HepG2 (cell line): ENCODE measurements at regions not wholly inside any gene's neighbourhood (a gene's known extent, or its start where the extent isn't known, plus 50 kb on each side); places are given as distances from the start of the nearest gene placed in this dataset.

Experiments used
- ATAC-seq: fragments of 200-7000 bp; cut with Tn5 transposase; 3 replicates; pipeline ENCODE4 v1.9.1; 2020; ENCODE audit warnings: mild to moderate bottlenecking, moderate library complexity
- BruUV-seq: library from RNA; stranded (reverse); fragments of 400-500 nt; replicated peaks from 2 replicates; lab custom pipeline; 2021; lab: Mats Ljungman, UMichigan
- CTCF ChIA-PET: fragments of 300-600 bp; formaldehyde crosslinking; extraction: SDS; loops from one replicate; lab custom pipeline; 2021; ENCODE audit warnings: low total read pairs, inconsistent platforms, low intra/inter-chr PET ratio; lab: Yijun Ruan, JAX
- POLR2A ChIA-PET: fragments of 350-600 bp; sonication (Branson Sonifier 250); formaldehyde crosslinking; loops from one replicate; lab custom pipeline; 2020; ENCODE audit warnings: antibody characterized with exemption, inconsistent platforms; lab: Yijun Ruan, JAX
- DNase-seq: peaks from one replicate; pipeline ENCODE4 v3.0.0-alpha.2; 2015; ENCODE audit warnings: low spot score
- FAIRE-seq: peaks from 3 replicates; lab custom pipeline; 2011; peaks lifted over from hg19 to GRCh38; lab: Jason Lieb, UNC
- H2AFZ ChIP-seq: one replicate; pipeline ENCODE4 v1.6.1; 2011; ENCODE audit warnings: low read length, inconsistent platforms
- H3K27ac ChIP-seq: fragments of 300-600 bp; 3 replicates; pipeline ENCODE4 v1.8.0; 2011; ENCODE audit warnings: mixed run types, mild to moderate bottlenecking, mixed read lengths, low read length, inconsistent platforms; ENCODE audit not compliant: insufficient read depth; ENCODE audit errors: extremely low read length
- H3K27me3 ChIP-seq, 2 experiments: fragments of 200-600 bp in 1 of 2; 2 replicates in 1 of 2; 3 replicates in 1 of 2; pipeline versions ENCODE4 v1.6.0 to v1.8.0; 2011; ENCODE audit warnings: low read length in 2 of 2, mild to moderate bottlenecking in 2 of 2, moderate library complexity in 2 of 2, inconsistent platforms in 1 of 2; ENCODE audit not compliant: insufficient read depth in 2 of 2, control insufficient read depth in 1 of 2
- H3K36me3 ChIP-seq, 2 experiments: fragments of 200-600 bp in 1 of 2; replicated peaks in 1 of 2; 2 replicates in 1 of 2; 3 replicates in 1 of 2; pipeline versions ENCODE4 v1.5.1 to v1.8.0; 2011; ENCODE audit warnings: low read length in 2 of 2, inconsistent platforms in 1 of 2; ENCODE audit not compliant: insufficient read depth in 2 of 2, control insufficient read depth in 1 of 2
- H3K4me1 ChIP-seq: 2 replicates; pipeline ENCODE4 v1.5.1; 2012; ENCODE audit warnings: low read length, inconsistent platforms; ENCODE audit not compliant: insufficient read depth
- H3K4me2 ChIP-seq: 2 replicates; pipeline ENCODE4 v1.6.0; 2011; ENCODE audit warnings: low read depth, low read length, inconsistent platforms
- H3K4me3 ChIP-seq, 3 experiments: fragments of 200-600 bp in 1 of 3; sonication (generic), shearing (Covaris generic) in 1 of 3; replicated peaks in 1 of 3; 2 replicates each; pipeline ENCODE4 v1.5.1; 2011 to 2016; ENCODE audit warnings: low read length in 3 of 3, inconsistent platforms in 2 of 3, low read depth in 2 of 3, mild to moderate bottlenecking in 2 of 3, control low read depth in 1 of 3, mixed read lengths in 1 of 3; ENCODE audit not compliant: insufficient read depth in 1 of 3
- H3K79me2 ChIP-seq: one replicate; pipeline ENCODE4 v1.6.1; 2011; ENCODE audit warnings: low read length, inconsistent platforms; ENCODE audit not compliant: insufficient read depth
- H3K9ac ChIP-seq: 2 replicates; pipeline ENCODE4 v1.6.0; 2011; ENCODE audit warnings: mild to moderate bottlenecking, low read depth, low read length, inconsistent platforms; ENCODE audit not compliant: insufficient read depth
- H3K9me3 ChIP-seq: 2 replicates; pipeline ENCODE4 v1.5.1; 2012; ENCODE audit warnings: mild to moderate bottlenecking, low read length
- H4K20me1 ChIP-seq: 2 replicates; pipeline ENCODE4 v1.6.0; 2011; ENCODE audit warnings: inconsistent platforms, mild to moderate bottlenecking, low read length, moderate library complexity; ENCODE audit not compliant: insufficient read depth
- HBP1 ChIP-seq: IDR thresholded peaks from 2 replicates; pipeline ENCODE4 v1.6.1; 2016; ENCODE audit warnings: low read depth, control low read depth
- HNF4G ChIP-seq, 2 experiments: sonication (generic) in 1 of 2; formaldehyde crosslinking in 1 of 2; IDR thresholded peaks; 2 replicates each; pipeline versions ENCODE4 v1.4.0 to v1.6.1; 2011 to 2020; ENCODE audit warnings: borderline replicate concordance in 2 of 2, low read depth in 2 of 2, mild to moderate bottlenecking in 2 of 2, low read length in 1 of 2, missing genetic modification reagents in 1 of 2, moderate library complexity in 1 of 2
- MLXIP ChIP-seq: sonication (generic); formaldehyde crosslinking; IDR thresholded peaks from 2 replicates; pipeline ENCODE4 v1.9.0; 2021; ENCODE audit warnings: missing genetic modification reagents, borderline replicate concordance
- PHF5A ChIP-seq: IDR thresholded peaks from one replicate; pipeline ENCODE4 v1.6.1; 2018; ENCODE audit warnings: low read depth, missing genetic modification reagents; ENCODE audit not compliant: unreplicated experiment
- ZBTB42 ChIP-seq: sonication (generic); formaldehyde crosslinking; IDR thresholded peaks from 2 replicates; pipeline ENCODE4 v1.5.0; 2020; ENCODE audit warnings: mild to moderate bottlenecking, missing genetic modification reagents
- ZKSCAN1 ChIP-seq: fragments of 150-350 bp; IDR thresholded peaks from 2 replicates; pipeline ENCODE4 v1.6.1; 2014; ENCODE audit warnings: low read length
- ZNF543 ChIP-seq: sonication (generic); formaldehyde crosslinking; IDR thresholded peaks from 2 replicates; pipeline ENCODE4 v1.4.0; 2020; ENCODE audit warnings: mild to moderate bottlenecking, missing genetic modification reagents
- WGBS: methylation state at CpG from one replicate; pipeline ENCODE4 v1.1.6; 2017; ENCODE audit warnings: low lambda C conversion rate; 5-methylcytosine and 5-hydroxymethylcytosine counted together
- in situ Hi-C: cut with HindIII; loops from 2 replicates; pipeline ENCODE4 v1.10.0; 2017; ENCODE audit warnings: low pct_unique_long_range_greater_than_20kb; ENCODE audit not compliant: extremely low pct_ligation_motif_present
- intact Hi-C: fragments of 100-400 bp; cut with micrococcal nuclease; formaldehyde crosslinking; loops from one replicate; pipeline ENCODE4 v1.10.0; 2022; ENCODE audit not compliant: unreplicated experiment

- TF ChIP-seq ZBTB42 (CRISPR knock-in tag): no peak
- TF ChIP-seq HBP1 (CRISPR knock-in tag): no peak
- TF ChIP-seq, all 625 proteins: peak for 0
Measured at GRCh38 chr18:22344908-22345670, 72.6 kb downstream of the CTAGE1 start (continued).

GRCh38 chr18:22344445-22344844 lies 73.3 kb downstream of the CTAGE1 start:
- Histone ChIP-seq H3K4me2 (no peak overlapping the region), H3K9me3 (no peaks in the 10 kb centered on the region), H3K4me3 (no peak overlapping the region), H3K27ac (no peak overlapping the region), H3K4me1 (peaks cover 16% of the 10 kb centered on the region; the same call in 1 of the 2 replicates), H3K27me3 (peaks cover 0 to 30% of the 10 kb centered on the region in 2 experiments; a peak in 1 of 5 replicates), H4K20me1 (no peaks in the 10 kb centered on the region), H2AFZ (no peak overlapping the region)
- intact Hi-C loops (no loop called here), in situ Hi-C loops (no loop called here)
- no TSS peak for BruUV-seq
- no peak for DNase-seq
- 0% methylated on average over 1 of the region's 1 CpG for WGBS
- CTCF ChIA-PET: no interaction called here
- no peak for TF ChIP-seq PHF5A
- no peak for TF ChIP-seq ZNF543 (CRISPR knock-in tag)
- TF ChIP-seq MLXIP (CRISPR knock-in tag): no peak
- no peak for TF ChIP-seq HNF4G (IDR thresholded peaks at IDR 0.05; ENCODE audit: borderline replicate concordance, low read depth, low read length)
- TF ChIP-seq HNF4G (CRISPR knock-in tag; IDR thresholded peaks at IDR 0.05; ENCODE audit: borderline replicate concordance, low read depth): no peak
- TF ChIP-seq ZKSCAN1: no peak
- TF ChIP-seq, all 625 proteins: peak for 0
- no peaks in the 10 kb centered on the region for H3K36me3 ChIP-seq
- FAIRE-seq: no peak
- POLR2A ChIA-PET: no interaction called here
- H3K79me2 ChIP-seq: no peaks in the 10 kb centered on the region
- no peak overlapping the region for H3K9ac ChIP-seq
- no peak for ATAC-seq
